Heart left ventricle (tissue), 16 donors: ENCODE measurements at regions not wholly inside any gene's neighbourhood (a gene's known extent, or its start where the extent isn't known, plus 50 kb on each side); places are given as distances from the start of the nearest gene placed in this dataset.

Source experiments
- ATAC-seq, 4 donors: fragments of 200-7000 bp; cut with Tn5 transposase; one replicate each; pipeline ENCODE4 v1.9.1; 2020 to 2022; ENCODE audit warnings: moderate library complexity in 4 of 4, mild to moderate bottlenecking in 3 of 4, moderate number of reproducible peaks in 1 of 4
- DNase-seq, 5 donors: peaks; one replicate each; pipeline ENCODE4 v3.0.0-alpha.2; 2020
- H3K27ac ChIP-seq, 12 donors: fragments of 200-600 bp; sonication (generic) in 4 of 12; one replicate each; pipeline versions ENCODE4 v1.5.0 to v1.8.0; 2016 to 2022; ENCODE audit warnings: mild to moderate bottlenecking in 2 of 12
- H3K27me3 ChIP-seq, 9 donors: fragments of 200-600 bp; sonication (generic) in 2 of 9; one replicate each; pipeline versions ENCODE4 v1.5.1 to v1.8.0; 2016 to 2022; ENCODE audit warnings: mild to moderate bottlenecking in 3 of 9
- H3K36me3 ChIP-seq, 9 donors: fragments of 200-600 bp; sonication (generic) in 2 of 9; one replicate each; pipeline versions ENCODE4 v1.5.0 to v1.8.0; 2018 to 2022; ENCODE audit warnings: mild to moderate bottlenecking in 2 of 9
- H3K4me1 ChIP-seq, 12 donors: fragments of 200-600 bp; sonication (generic) in 4 of 12; one replicate each; pipeline versions ENCODE4 v1.5.0 to v1.8.0; 2016 to 2022; ENCODE audit warnings: mild to moderate bottlenecking in 3 of 12
- H3K4me3 ChIP-seq, 12 donors: fragments of 200-600 bp; sonication (generic) in 4 of 12; one replicate each; pipeline versions ENCODE4 v1.5.0 to v1.8.0; 2017 to 2022; ENCODE audit warnings: mild to moderate bottlenecking in 9 of 12, moderate library complexity in 4 of 12
- H3K9me3 ChIP-seq, 12 donors: fragments of 200-600 bp; sonication (generic) in 4 of 12; one replicate each; pipeline versions ENCODE4 v1.5.0 to v1.8.0; 2016 to 2022; ENCODE audit warnings: mild to moderate bottlenecking in 1 of 12
- POLR2A ChIP-seq, 2 donors: fragments of 450-650 bp; IDR thresholded peaks; one replicate each; pipeline ENCODE4 v1.6.1; 2017; ENCODE audit warnings: antibody characterized with exemption in 2 of 2, mild to moderate bottlenecking in 2 of 2, moderate library complexity in 2 of 2
- WGBS, 4 donors: extraction: QIAGEN DNeasy Blood & Tissue Kit in 2 of 4; methylation state at CpG; one replicate each; pipeline versions ENCODE4 v1.1.5 to v1.1.7; 2013 to 2018; 5-methylcytosine and 5-hydroxymethylcytosine counted together
- intact Hi-C, 10 donors: fragments of 100-400 bp; cut with DNase I; formaldehyde crosslinking; loops; one replicate each; pipeline versions ENCODE4 v1.11.1 to v1.14.2; 2022
- TF ChIP-seq, protein P1 (sequence below), 12 donors: fragments of 200-600 bp; sonication (generic) in 4 of 12; IDR thresholded peaks; one replicate each; pipeline versions ENCODE4 v1.5.0 to v1.8.0; 2018 to 2022; ENCODE audit warnings: antibody characterized with exemption in 12 of 12, mild to moderate bottlenecking in 5 of 12
- donor health status: ischemic (EF 13 %, LVEDD 7.1; RV severe dilation, severe dysfunction).
- donor health status: healthy with polysubstance abuse.
- donor health status: DM: no; HTN: yes; CAD: no.
- donor health status: DM: no; HTN: no; CAD: no.
- donor health status: ischemic (EF 25% LVEDD 6.9; RV normal size, moderate dysfunction).
- donor health status: ischemic (EF 25% LVEDD 5.7; RV mildly dilated, moderate dysfunction).
- donor health status: healthy.
- donor health status: DM: yes; HTN: yes; CAD: no.
- donor health status: ischemic (EF 35%, LVEDD 5.7; RV mildly dilated, moderate dysfunction).
- donor health status: nonischemic (EF 11% LVEDD 7.7; RV severe dilation, severe dysfunction).
- donor health status: DM: yes; HTN: yes; CAD: no.
- donor health status: PGD.
- donor health status: ischemic (EF 29% LVEDD 5.4; RV normal size, mild dysfunction).
- donor health status: nonischemic (EF 23%, LVEDD 6.1; RV moderate dilation, normal function).

DNA sequence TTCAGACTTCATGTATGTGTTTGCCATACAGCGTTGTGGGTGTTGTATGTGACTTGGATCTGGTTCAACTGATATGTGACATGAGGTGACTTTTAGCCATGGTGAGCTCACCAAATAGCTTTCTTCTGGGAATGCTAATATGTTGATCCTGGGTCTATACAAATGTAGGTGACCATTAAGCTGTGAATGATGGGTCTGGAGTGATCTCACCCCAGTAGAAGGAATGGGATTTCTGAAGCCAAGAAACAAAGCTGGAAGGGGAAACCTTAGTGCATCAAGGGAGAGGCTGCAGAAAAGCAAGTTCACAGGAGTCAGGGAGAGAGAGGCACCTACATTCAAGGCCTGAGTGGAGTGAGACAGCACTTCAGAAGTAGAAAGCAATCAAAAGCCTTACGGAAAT, 421.0 kb upstream of the THRB start:
- intact Hi-C loops, result no loop called here
- H3K36me3 ChIP-seq, result no peaks in the 10 kb centered on the region
- H3K9me3 ChIP-seq, result no peaks in the 10 kb centered on the region
- DNase-seq, result no peak
- no peak overlapping the region for H3K27ac ChIP-seq
- no peak for ATAC-seq
- H3K4me1 ChIP-seq, result no peaks in the 10 kb centered on the region
- no peak overlapping the region for H3K4me3 ChIP-seq
- H3K27me3 ChIP-seq, result no peaks in the 10 kb centered on the region
- 62 to 84% (median 81%) methylated on average over 2 of the region's 2 CpGs for WGBS, 4 donors
- TF ChIP-seq, protein P1, sequence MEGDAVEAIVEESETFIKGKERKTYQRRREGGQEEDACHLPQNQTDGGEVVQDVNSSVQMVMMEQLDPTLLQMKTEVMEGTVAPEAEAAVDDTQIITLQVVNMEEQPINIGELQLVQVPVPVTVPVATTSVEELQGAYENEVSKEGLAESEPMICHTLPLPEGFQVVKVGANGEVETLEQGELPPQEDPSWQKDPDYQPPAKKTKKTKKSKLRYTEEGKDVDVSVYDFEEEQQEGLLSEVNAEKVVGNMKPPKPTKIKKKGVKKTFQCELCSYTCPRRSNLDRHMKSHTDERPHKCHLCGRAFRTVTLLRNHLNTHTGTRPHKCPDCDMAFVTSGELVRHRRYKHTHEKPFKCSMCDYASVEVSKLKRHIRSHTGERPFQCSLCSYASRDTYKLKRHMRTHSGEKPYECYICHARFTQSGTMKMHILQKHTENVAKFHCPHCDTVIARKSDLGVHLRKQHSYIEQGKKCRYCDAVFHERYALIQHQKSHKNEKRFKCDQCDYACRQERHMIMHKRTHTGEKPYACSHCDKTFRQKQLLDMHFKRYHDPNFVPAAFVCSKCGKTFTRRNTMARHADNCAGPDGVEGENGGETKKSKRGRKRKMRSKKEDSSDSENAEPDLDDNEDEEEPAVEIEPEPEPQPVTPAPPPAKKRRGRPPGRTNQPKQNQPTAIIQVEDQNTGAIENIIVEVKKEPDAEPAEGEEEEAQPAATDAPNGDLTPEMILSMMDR (IDR thresholded peaks at IDR 0.05), result no peak
- TF ChIP-seq POLR2A (IDR thresholded peaks at IDR 0.05), result no peak

DNA sequence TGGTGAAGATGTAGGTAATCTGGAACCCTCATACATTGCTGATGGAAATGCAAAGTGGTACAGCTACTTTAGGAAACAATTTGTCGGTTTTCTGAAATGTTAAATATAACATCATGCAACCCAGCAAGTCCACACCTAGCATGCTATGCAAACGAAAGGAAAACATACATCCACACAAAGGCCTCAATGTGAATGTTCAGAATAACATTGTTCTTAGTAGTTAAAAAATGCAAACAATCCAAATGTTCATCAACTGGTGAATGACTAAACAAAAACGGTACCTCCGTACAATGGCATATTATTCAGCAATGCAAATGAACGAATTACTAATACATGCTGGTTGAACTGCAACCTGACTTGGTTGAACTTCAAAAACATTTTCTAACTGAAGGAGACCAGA, 423.3 kb upstream of the THRB start:
- Histone ChIP-seq H3K27me3 (no peaks in the 10 kb centered on the region), H3K27ac (no peak overlapping the region), H3K4me3 (no peak overlapping the region), H3K4me1 (no peaks in the 10 kb centered on the region), H3K9me3 (no peaks in the 10 kb centered on the region), H3K36me3 (no peaks in the 10 kb centered on the region)
- TF ChIP-seq POLR2A (IDR thresholded peaks at IDR 0.05), result no peak
- TF ChIP-seq, protein P1 (IDR thresholded peaks at IDR 0.05), result no peak
- intact Hi-C loops, result no loop called here
- DNase-seq, result no peak
- ATAC-seq, result no peak
- 94 to 96% (median 95%) methylated on average over 5 of the region's 5 CpGs for WGBS, 4 donors

- 82 to 88% (median 85%) methylated on average over 2 of the region's 2 CpGs for WGBS, 4 donors
- H3K4me3 ChIP-seq, result no peak overlapping the region
Observed at GRCh38 chr3:24923570-24923969, 428.9 kb upstream of the THRB start.

GRCh38 chr3:24929521-24929920, 434.9 kb upstream of the THRB start:
- intact Hi-C loops, result no loop called here
- Histone ChIP-seq H3K27ac (no peak overlapping the region), H3K4me1 (no peaks in the 10 kb centered on the region), H3K9me3 (no peaks in the 10 kb centered on the region), H3K4me3 (no peak overlapping the region), H3K36me3 (no peaks in the 10 kb centered on the region), H3K27me3 (no peaks in the 10 kb centered on the region)
- ATAC-seq (no peak), DNase-seq (no peak)
- no peak for TF ChIP-seq POLR2A (IDR thresholded peaks at IDR 0.05)
- TF ChIP-seq, protein P1 (IDR thresholded peaks at IDR 0.05), result no peak
- 93 to 100% (median 96%) methylated on average over 1 of the region's 1 CpG for WGBS, 4 donors

More at GRCh38 chr3:24923570-24923969, 428.9 kb upstream of the THRB start:
- intact Hi-C loops, result no loop called here
- DNase-seq, result no peak
- Histone ChIP-seq H3K27me3 (no peaks in the 10 kb centered on the region), H3K9me3 (no peaks in the 10 kb centered on the region), H3K4me1 (no peaks in the 10 kb centered on the region), H3K27ac (no peak overlapping the region), H3K36me3 (no peaks in the 10 kb centered on the region)
- no peak for ATAC-seq
- TF ChIP-seq, protein P1 (IDR thresholded peaks at IDR 0.05), result no peak
- no peak for TF ChIP-seq POLR2A (IDR thresholded peaks at IDR 0.05)
